Tibial nerve (tissue), 4 donors: ENCODE measurements at regions not wholly inside any gene's neighbourhood (a gene's known extent, or its start where the extent isn't known, plus 50 kb on each side); places are given as distances from the start of the nearest gene placed in this dataset.

ENCODE experiments used
- DNase-seq, 2 donors: peaks; one replicate each; pipeline ENCODE4 v3.0.0-alpha.2; 2019; ENCODE audit warnings: low spot score in 2 of 2
- H3K27ac ChIP-seq, 4 donors: fragments of 200-600 bp; sonication (generic) in 3 of 4; one replicate each; pipeline ENCODE4 v1.5.1; 2017 to 2019; ENCODE audit warnings: mild to moderate bottlenecking in 1 of 4
- H3K27me3 ChIP-seq, 2 donors: fragments of 200-600 bp; sonication (generic) in 1 of 2; one replicate each; pipeline versions ENCODE4 v1.5.1 to v1.6.0; 2017 to 2019
- H3K36me3 ChIP-seq, 3 donors: fragments of 200-600 bp; sonication (generic); one replicate each; pipeline ENCODE4 v1.5.1; 2018 to 2019
- H3K4me1 ChIP-seq, 4 donors: fragments of 200-600 bp; sonication (generic) in 3 of 4; one replicate each; pipeline ENCODE4 v1.5.1; 2017 to 2019
- H3K4me3 ChIP-seq, 4 donors: fragments of 200-600 bp; sonication (generic) in 3 of 4; one replicate each; pipeline ENCODE4 v1.5.1; 2017 to 2019; ENCODE audit warnings: mild to moderate bottlenecking in 1 of 4, moderate library complexity in 1 of 4
- H3K9me3 ChIP-seq, 4 donors: fragments of 200-600 bp; sonication (generic) in 3 of 4; one replicate each; pipeline ENCODE4 v1.5.1; 2017 to 2019
- EP300 ChIP-seq, 2 donors: sonication (generic); formaldehyde crosslinking; IDR thresholded peaks; one replicate each; pipeline ENCODE4 v1.6.1; 2017; ENCODE audit warnings: antibody characterized with exemption in 2 of 2, mild to moderate bottlenecking in 1 of 2
- POLR2A ChIP-seq, 2 donors: fragments of 450-650 bp; IDR thresholded peaks; one replicate each; pipeline ENCODE4 v1.6.1; 2017; ENCODE audit warnings: antibody characterized with exemption in 2 of 2, mild to moderate bottlenecking in 2 of 2, moderate library complexity in 2 of 2
- WGBS, 2 donors: methylation state at CpG; one replicate each; pipeline ENCODE4 v1.1.5; 2018; 5-methylcytosine and 5-hydroxymethylcytosine counted together
- TF ChIP-seq, protein P1 (sequence below), 5 experiments: fragments of 200-600 bp in 3 of 5; fragments of 450-650 bp in 2 of 5; sonication (generic) in 3 of 5; IDR thresholded peaks; one replicate each; pipeline ENCODE4 v1.5.1; 2016 to 2019; ENCODE audit warnings: antibody characterized with exemption in 5 of 5, mild to moderate bottlenecking in 3 of 5, moderate library complexity in 2 of 5

DNA sequence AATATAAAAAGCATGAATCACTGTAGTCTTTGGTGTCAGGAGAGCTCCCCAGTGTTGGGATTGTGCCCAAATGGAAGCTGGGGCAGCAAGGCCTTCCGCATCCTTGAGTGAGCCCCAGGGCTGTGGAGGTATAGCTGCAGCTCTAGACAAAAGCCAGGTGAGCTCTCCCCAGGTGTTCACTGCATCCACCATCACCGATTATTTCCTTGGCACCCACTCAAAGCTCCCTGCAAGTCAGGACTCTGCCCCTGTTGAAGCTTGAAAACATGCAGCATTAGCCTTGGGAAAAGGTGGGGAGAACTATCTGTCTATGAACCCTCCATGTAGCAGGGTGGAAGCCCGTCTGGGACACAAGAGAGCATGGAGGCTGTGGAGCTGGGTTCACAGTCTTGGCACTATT is 228.8 kb downstream of the BMP7 start:
- no peaks in the 10 kb centered on the region for H3K4me1 ChIP-seq

DNA sequence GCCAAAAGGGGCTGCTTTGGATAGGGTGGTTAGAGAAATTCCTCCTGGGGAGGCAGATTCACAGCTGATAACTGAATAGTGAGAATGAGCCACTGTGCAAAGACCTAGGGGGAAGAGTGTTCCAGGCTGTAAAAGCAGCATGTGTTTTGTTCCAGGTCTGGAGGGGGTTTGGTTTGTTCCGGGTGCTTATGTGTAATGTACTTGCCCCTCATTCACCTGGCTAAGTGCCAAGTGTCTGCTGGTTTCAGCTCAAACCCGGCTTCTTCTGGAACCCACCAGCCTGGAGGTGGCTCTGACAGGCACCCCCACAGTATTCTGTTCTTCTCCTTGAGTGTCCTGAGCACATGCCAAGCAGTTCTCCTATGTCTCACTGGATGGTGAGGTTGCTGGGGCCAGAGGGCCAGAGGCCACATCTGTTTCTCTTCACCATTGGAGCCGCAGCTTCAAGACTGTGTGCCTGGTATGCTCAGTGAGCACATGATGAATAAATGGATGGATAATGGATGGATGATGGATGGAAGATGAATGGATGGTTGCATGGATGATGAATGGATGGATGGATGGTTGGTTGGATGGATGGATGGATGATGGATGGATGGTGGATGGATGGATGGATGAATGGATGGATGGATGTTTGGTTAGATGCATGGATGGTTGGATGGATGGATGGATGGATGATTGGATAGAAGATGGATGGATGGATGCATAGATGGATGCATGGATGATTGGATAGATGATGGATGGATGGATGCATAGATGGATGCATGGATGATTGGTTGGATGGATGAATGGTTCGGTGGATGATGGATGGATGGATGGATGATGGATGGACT is 227.6 kb downstream of the BMP7 start:
- TF ChIP-seq POLR2A (IDR thresholded peaks at IDR 0.05) (no peak), EP300 (IDR thresholded peaks at IDR 0.05) (no peak)
- TF ChIP-seq, protein P1, sequence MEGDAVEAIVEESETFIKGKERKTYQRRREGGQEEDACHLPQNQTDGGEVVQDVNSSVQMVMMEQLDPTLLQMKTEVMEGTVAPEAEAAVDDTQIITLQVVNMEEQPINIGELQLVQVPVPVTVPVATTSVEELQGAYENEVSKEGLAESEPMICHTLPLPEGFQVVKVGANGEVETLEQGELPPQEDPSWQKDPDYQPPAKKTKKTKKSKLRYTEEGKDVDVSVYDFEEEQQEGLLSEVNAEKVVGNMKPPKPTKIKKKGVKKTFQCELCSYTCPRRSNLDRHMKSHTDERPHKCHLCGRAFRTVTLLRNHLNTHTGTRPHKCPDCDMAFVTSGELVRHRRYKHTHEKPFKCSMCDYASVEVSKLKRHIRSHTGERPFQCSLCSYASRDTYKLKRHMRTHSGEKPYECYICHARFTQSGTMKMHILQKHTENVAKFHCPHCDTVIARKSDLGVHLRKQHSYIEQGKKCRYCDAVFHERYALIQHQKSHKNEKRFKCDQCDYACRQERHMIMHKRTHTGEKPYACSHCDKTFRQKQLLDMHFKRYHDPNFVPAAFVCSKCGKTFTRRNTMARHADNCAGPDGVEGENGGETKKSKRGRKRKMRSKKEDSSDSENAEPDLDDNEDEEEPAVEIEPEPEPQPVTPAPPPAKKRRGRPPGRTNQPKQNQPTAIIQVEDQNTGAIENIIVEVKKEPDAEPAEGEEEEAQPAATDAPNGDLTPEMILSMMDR (IDR thresholded peaks at IDR 0.05): no peak
- Histone ChIP-seq H3K4me3 (no peak overlapping the region), H3K9me3 (peaks cover 0 to 6% (median 0%) of the 10 kb centered on the region in 4 donors), H3K27me3 (no peaks in the 10 kb centered on the region), H3K27ac (no peak overlapping the region), H3K36me3 (no peaks in the 10 kb centered on the region), H3K4me1 (peaks cover 0 to 3% (median 0%) of the 10 kb centered on the region in 4 donors)
- no peak for DNase-seq
- WGBS, 2 donors: 57 to 61% methylated on average over 4 of the region's 4 CpGs

More for the DNA sequence above, 228.8 kb downstream of the BMP7 start:
- no peak for DNase-seq
- WGBS, 2 donors: 85 to 91% methylated on average over 3 of the region's 3 CpGs
- no peaks in the 10 kb centered on the region for H3K36me3 ChIP-seq
- H3K27me3 ChIP-seq: no peaks in the 10 kb centered on the region
- no peak overlapping the region for H3K27ac ChIP-seq
- TF ChIP-seq, protein P1 (IDR thresholded peaks at IDR 0.05): no peak
- TF ChIP-seq POLR2A (IDR thresholded peaks at IDR 0.05) (no peak), EP300 (IDR thresholded peaks at IDR 0.05) (no peak)
- H3K4me3 ChIP-seq: no peak overlapping the region
- H3K9me3 ChIP-seq: peaks cover 0 to 6% (median 0%) of the 10 kb centered on the region in 4 donors

DNA sequence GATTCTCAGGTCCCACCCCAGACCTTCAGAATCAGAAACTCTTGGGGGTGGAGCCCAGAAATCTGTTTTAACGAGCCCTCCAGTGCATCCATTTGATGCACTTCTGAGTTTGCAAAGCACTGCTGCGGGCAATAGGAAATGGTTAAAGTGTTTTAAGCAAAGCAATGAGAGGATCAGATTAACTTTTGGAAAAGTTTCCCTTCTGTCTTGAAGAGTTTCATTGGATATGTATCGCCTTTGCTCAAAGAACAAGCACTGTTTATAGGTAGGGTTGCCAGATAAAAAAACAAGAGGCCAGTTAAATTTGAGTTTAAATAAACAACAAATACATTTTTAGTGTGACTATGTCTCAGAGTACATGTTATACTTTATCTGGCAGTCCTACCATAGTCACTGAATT is 226.0 kb downstream of the BMP7 start:
- Histone ChIP-seq H3K36me3 (no peaks in the 10 kb centered on the region), H3K27me3 (no peaks in the 10 kb centered on the region), H3K27ac (no peak overlapping the region), H3K9me3 (no peaks in the 10 kb centered on the region), H3K4me1 (peaks cover 0 to 7% (median 0%) of the 10 kb centered on the region in 4 donors), H3K4me3 (no peak overlapping the region)
- TF ChIP-seq, protein P1 (IDR thresholded peaks at IDR 0.05): no peak
- TF ChIP-seq EP300 (IDR thresholded peaks at IDR 0.05): no peak
- no peak for TF ChIP-seq POLR2A (IDR thresholded peaks at IDR 0.05)
- no peak for DNase-seq
- WGBS, 2 donors: 76 to 83% methylated on average over 3 of the region's 3 CpGs

DNA sequence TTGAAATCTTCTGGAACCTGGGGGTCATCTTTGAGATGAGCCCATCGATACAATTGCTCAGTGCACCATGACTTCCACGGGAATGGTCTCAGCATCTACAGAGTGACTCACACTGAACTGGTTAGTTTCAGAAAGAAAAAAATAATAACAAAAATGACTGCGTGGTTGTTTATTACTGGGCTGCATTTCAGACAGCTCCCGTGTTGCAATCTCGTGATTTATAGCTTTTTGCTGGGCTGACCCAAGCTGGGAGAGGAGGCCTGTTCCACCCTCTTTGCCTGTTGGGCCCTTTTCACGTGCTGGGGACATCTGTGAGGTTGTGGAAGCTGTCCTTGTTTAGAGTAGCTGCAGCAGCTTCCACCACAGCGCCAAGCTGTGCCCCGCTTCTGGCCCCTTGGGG is 225.5 kb downstream of the BMP7 start:
- no peaks in the 10 kb centered on the region for H3K27me3 ChIP-seq
- TF ChIP-seq EP300 (IDR thresholded peaks at IDR 0.05): peak in 1 of 2 donors; percentile 26
- TF ChIP-seq, protein P1 (IDR thresholded peaks at IDR 0.05): no peak
- no peak for TF ChIP-seq POLR2A (IDR thresholded peaks at IDR 0.05)
- no peaks in the 10 kb centered on the region for H3K9me3 ChIP-seq
- peak overlapping the region in 1 of 4 donors; percentile 24 for H3K27ac ChIP-seq
- no peaks in the 10 kb centered on the region for H3K36me3 ChIP-seq
- H3K4me3 ChIP-seq: no peak overlapping the region
- no peak for DNase-seq
- WGBS, 2 donors: 43 to 55% methylated on average over 8 of the region's 8 CpGs
- peaks cover 0 to 7% (median 0%) of the 10 kb centered on the region in 4 donors for H3K4me1 ChIP-seq

DNA sequence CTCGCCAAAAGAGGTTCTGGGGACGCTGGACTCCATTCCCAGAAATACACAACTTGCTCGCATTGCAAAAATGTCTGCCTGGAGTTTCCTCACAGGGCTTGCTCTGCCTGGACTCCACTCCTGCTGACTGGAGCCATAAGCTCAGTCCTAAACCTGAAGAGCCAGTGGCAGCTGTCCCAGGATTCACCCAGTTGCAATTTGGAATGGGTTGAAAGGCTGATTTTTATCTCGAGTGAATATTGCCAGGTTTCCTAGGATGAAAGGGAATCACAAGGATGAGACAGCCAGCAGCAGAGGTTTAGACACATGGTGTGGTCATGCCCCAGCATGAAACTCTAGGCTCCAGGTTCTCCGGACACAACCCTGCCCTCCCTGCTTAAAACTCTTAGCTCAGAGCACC is 223.3 kb downstream of the BMP7 start:
- Histone ChIP-seq H3K27me3 (no peaks in the 10 kb centered on the region), H3K27ac (no peak overlapping the region), H3K9me3 (no peaks in the 10 kb centered on the region), H3K4me1 (peaks cover 0 to 7% (median 2%) of the 10 kb centered on the region in 4 donors), H3K4me3 (no peak overlapping the region), H3K36me3 (no peaks in the 10 kb centered on the region)
- TF ChIP-seq POLR2A (IDR thresholded peaks at IDR 0.05) (no peak), EP300 (IDR thresholded peaks at IDR 0.05) (no peak)
- TF ChIP-seq, protein P1 (IDR thresholded peaks at IDR 0.05): no peak
- DNase-seq: no peak
- WGBS, 2 donors: 50 to 64% methylated on average over 5 of the region's 5 CpGs
